HL-60 (cell line): ENCODE measurements at regions not wholly inside any gene's neighbourhood (a gene's known extent, or its start where the extent isn't known, plus 50 kb on each side); places are given as distances from the start of the nearest gene placed in this dataset.

Source experiments
- DNase-seq, 2 experiments: peaks; one replicate each; pipeline ENCODE4 v3.0.0-alpha.2; 2010 to 2020; ENCODE audit warnings: low read depth in 1 of 2, low spot score in 1 of 2
- H3K27ac ChIP-seq: fragments of 250-450 bp; sonication (Bioruptor Pico); replicated peaks from 2 replicates; pipeline ENCODE4 v1.5.1; 2020; ENCODE audit warnings: mild to moderate bottlenecking, moderate library complexity
- H3K27me3 ChIP-seq: fragments of 250-450 bp; sonication (Bioruptor Pico); 2 replicates; pipeline ENCODE4 v1.5.1; 2021; ENCODE audit warnings: mild to moderate bottlenecking, moderate library complexity; ENCODE audit not compliant: insufficient read depth, poor library complexity, severe bottlenecking
- H3K4me3 ChIP-seq: replicated peaks from 2 replicates; pipeline ENCODE4 v1.5.1; 2011; ENCODE audit warnings: mild to moderate bottlenecking, control low read depth, low read length; ENCODE audit not compliant: insufficient read depth
- GABPA ChIP-seq: IDR thresholded peaks from 2 replicates; pipeline ENCODE4 v1.6.1; 2012; ENCODE audit warnings: low read depth
- POLR2AphosphoS5 ChIP-seq: IDR thresholded peaks from 2 replicates; pipeline ENCODE4 v1.6.1; 2012; ENCODE audit warnings: low read depth
- SPI1 ChIP-seq: IDR thresholded peaks from 2 replicates; pipeline ENCODE4 v1.6.1; 2012; ENCODE audit warnings: low read depth, mild to moderate bottlenecking, borderline replicate concordance
- TF ChIP-seq, protein P1 (sequence below): IDR thresholded peaks from 2 replicates; pipeline ENCODE4 v1.6.1; 2012; ENCODE audit warnings: low read depth; ENCODE audit not compliant: insufficient replicate concordance
- TF ChIP-seq, protein P2 (sequence below): IDR thresholded peaks from one replicate; pipeline ENCODE4 v1.5.1; 2011; ENCODE audit warnings: low read length, control low read depth, inconsistent platforms; ENCODE audit not compliant: insufficient read depth

- no peak for DNase-seq
- TF ChIP-seq POLR2AphosphoS5 (no peak), SPI1 (no peak), GABPA (no peak)
- TF ChIP-seq, protein P1, sequence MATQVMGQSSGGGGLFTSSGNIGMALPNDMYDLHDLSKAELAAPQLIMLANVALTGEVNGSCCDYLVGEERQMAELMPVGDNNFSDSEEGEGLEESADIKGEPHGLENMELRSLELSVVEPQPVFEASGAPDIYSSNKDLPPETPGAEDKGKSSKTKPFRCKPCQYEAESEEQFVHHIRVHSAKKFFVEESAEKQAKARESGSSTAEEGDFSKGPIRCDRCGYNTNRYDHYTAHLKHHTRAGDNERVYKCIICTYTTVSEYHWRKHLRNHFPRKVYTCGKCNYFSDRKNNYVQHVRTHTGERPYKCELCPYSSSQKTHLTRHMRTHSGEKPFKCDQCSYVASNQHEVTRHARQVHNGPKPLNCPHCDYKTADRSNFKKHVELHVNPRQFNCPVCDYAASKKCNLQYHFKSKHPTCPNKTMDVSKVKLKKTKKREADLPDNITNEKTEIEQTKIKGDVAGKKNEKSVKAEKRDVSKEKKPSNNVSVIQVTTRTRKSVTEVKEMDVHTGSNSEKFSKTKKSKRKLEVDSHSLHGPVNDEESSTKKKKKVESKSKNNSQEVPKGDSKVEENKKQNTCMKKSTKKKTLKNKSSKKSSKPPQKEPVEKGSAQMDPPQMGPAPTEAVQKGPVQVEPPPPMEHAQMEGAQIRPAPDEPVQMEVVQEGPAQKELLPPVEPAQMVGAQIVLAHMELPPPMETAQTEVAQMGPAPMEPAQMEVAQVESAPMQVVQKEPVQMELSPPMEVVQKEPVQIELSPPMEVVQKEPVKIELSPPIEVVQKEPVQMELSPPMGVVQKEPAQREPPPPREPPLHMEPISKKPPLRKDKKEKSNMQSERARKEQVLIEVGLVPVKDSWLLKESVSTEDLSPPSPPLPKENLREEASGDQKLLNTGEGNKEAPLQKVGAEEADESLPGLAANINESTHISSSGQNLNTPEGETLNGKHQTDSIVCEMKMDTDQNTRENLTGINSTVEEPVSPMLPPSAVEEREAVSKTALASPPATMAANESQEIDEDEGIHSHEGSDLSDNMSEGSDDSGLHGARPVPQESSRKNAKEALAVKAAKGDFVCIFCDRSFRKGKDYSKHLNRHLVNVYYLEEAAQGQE: no peak
- TF ChIP-seq, protein P2, sequence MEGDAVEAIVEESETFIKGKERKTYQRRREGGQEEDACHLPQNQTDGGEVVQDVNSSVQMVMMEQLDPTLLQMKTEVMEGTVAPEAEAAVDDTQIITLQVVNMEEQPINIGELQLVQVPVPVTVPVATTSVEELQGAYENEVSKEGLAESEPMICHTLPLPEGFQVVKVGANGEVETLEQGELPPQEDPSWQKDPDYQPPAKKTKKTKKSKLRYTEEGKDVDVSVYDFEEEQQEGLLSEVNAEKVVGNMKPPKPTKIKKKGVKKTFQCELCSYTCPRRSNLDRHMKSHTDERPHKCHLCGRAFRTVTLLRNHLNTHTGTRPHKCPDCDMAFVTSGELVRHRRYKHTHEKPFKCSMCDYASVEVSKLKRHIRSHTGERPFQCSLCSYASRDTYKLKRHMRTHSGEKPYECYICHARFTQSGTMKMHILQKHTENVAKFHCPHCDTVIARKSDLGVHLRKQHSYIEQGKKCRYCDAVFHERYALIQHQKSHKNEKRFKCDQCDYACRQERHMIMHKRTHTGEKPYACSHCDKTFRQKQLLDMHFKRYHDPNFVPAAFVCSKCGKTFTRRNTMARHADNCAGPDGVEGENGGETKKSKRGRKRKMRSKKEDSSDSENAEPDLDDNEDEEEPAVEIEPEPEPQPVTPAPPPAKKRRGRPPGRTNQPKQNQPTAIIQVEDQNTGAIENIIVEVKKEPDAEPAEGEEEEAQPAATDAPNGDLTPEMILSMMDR: no peak
- Histone ChIP-seq H3K4me3 (no peak overlapping the region), H3K27me3 (peaks cover 2% of the 10 kb centered on the region), H3K27ac (no peak overlapping the region)
These were observed 169.4 kb upstream of the BDNF start for GRCh38 chr11:27869701-27870100.

DNA sequence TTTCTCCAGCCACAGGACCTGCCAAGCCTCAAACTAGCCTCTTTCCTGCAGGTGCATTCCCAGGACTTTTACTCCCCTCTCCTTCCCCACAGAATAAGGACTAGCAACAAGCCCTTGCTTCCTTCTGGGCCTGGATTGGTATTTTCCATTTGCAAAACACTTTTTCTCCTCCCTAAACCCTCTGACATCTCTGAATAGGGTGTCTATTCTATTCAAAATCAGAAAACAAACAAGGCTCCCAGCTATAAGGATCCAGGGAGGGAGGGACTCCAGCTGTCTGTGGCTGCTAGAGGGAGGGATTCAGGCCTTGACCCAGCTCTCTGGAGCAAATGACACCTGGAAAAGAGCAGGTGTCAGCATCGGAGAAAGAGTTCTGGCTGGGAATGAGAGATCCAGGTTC is 168.5 kb upstream of the BDNF start:
- no peak for DNase-seq
- TF ChIP-seq GABPA: no peak
- TF ChIP-seq, protein P1: no peak
- no peak for TF ChIP-seq SPI1
- no peak for TF ChIP-seq POLR2AphosphoS5
- TF ChIP-seq, protein P2: no peak
- no peak overlapping the region for H3K4me3 ChIP-seq
- peaks cover 2% of the 10 kb centered on the region for H3K27me3 ChIP-seq
- H3K27ac ChIP-seq: no peak overlapping the region

DNA sequence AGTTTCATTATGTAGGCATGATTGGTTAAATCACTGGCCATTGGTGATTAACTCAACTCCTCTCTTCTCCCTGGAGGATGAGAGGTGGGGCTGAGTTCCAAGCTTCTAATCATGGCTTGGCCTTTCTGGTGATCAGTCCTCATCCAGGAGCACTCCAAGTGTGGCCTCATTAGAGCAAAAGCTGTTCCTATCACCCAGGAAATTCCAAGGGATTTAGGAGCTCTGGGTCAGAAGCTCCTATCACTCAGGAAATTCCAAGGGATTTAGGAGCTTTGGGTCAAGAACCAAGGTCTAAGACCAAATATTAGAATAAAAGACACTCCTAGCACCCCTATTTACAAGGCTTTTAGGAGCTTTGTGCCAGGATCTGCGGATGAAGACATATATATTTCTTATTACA is 168.0 kb upstream of the BDNF start:
- Histone ChIP-seq H3K27me3 (peaks cover 2% of the 10 kb centered on the region), H3K27ac (no peak overlapping the region), H3K4me3 (no peak overlapping the region)
- TF ChIP-seq, protein P1: no peak
- TF ChIP-seq SPI1: no peak
- no peak for DNase-seq

- no peak overlapping the region for H3K27ac ChIP-seq
- no peak for DNase-seq
- H3K27me3 ChIP-seq: peaks cover 2% of the 10 kb centered on the region
- H3K4me3 ChIP-seq: no peak overlapping the region
- TF ChIP-seq POLR2AphosphoS5 (no peak), GABPA (no peak)
- TF ChIP-seq, protein P1: no peak
- TF ChIP-seq, protein P2: no peak
These were observed 164.8 kb upstream of the BDNF start for GRCh38 chr11:27865105-27865504.
